GM12865 (cell line): ENCODE measurements at regions not wholly inside any gene's neighbourhood (a gene's known extent, or its start where the extent isn't known, plus 50 kb on each side); places are given as distances from the start of the nearest gene placed in this dataset.

Experiments
- DNase-seq: peaks from one replicate; pipeline ENCODE4 v3.0.0; 2010; ENCODE audit warnings: low read depth
- H3K4me3 ChIP-seq: 2 replicates; pipeline ENCODE4 v1.5.1; 2011; ENCODE audit warnings: mild to moderate bottlenecking, low read depth, low read length, control low read depth
- TF ChIP-seq, protein P1 (sequence below): IDR thresholded peaks from 2 replicates; pipeline ENCODE4 v1.5.1; 2011; ENCODE audit warnings: low read length, control low read depth, low read depth, inconsistent platforms; ENCODE audit not compliant: insufficient read depth; ENCODE audit errors: missing control alignments

- DNase-seq = no peak
- H3K4me3 ChIP-seq = no peak overlapping the region
- TF ChIP-seq, protein P1, sequence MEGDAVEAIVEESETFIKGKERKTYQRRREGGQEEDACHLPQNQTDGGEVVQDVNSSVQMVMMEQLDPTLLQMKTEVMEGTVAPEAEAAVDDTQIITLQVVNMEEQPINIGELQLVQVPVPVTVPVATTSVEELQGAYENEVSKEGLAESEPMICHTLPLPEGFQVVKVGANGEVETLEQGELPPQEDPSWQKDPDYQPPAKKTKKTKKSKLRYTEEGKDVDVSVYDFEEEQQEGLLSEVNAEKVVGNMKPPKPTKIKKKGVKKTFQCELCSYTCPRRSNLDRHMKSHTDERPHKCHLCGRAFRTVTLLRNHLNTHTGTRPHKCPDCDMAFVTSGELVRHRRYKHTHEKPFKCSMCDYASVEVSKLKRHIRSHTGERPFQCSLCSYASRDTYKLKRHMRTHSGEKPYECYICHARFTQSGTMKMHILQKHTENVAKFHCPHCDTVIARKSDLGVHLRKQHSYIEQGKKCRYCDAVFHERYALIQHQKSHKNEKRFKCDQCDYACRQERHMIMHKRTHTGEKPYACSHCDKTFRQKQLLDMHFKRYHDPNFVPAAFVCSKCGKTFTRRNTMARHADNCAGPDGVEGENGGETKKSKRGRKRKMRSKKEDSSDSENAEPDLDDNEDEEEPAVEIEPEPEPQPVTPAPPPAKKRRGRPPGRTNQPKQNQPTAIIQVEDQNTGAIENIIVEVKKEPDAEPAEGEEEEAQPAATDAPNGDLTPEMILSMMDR = no peak
Measured at GRCh38 chr3:190194506-190194905, 73.8 kb upstream of the P3H2 start.

GRCh38 chr3:190193210-190193609 lies 72.5 kb upstream of the P3H2 start:
- no peak for DNase-seq
- TF ChIP-seq, protein P1 = no peak
- H3K4me3 ChIP-seq = no peak overlapping the region

DNA sequence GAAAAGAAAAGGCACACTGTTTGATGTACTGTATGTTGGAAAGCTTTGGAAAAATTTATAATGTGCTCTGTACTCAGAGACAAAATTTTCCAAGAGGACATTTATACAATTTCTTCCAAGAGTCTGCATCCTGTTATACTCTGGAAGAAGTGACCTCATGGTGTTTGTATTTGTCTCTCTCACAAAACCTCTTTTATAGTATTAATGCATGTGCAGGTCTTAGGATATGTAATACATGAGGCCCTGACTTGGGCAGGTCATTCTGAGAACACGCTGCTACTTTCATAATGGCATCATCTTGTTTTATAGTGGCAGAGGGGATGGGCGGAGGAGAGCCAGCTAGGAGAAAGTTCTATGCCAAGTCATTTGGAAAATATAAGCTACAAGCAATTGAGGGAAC lies 72.0 kb upstream of the P3H2 start:
- no peak for DNase-seq
- TF ChIP-seq, protein P1 = no peak
- no peak overlapping the region for H3K4me3 ChIP-seq

GRCh38 chr3:190192087-190192486 lies 71.4 kb upstream of the P3H2 start:
- no peak for DNase-seq
- no peak overlapping the region for H3K4me3 ChIP-seq
- TF ChIP-seq, protein P1 = no peak

- no peak overlapping the region for H3K4me3 ChIP-seq
- TF ChIP-seq, protein P1 = no peak
- no peak for DNase-seq
Measured at GRCh38 chr3:190188197-190188596, 67.5 kb upstream of the P3H2 start.

DNA sequence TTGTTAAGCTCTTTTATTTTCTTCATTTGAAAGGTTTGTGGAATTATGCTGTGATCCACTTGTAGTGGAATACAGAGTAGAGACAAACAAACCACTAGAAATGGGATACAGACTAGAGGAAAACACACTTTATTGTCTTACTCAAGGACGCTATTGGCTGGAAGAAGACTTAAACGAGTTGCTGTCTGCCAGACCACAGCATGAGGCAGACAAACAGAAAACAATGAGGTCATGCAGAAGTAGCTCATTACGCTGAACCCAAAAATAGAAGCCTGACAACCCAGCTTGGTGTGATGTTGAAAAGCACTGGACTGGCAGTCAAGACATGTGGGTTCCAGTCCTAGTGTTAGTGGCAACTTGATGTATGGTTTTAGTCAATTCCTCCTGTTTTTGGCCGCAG lies 62.4 kb upstream of the P3H2 start:
- TF ChIP-seq, protein P1 = no peak
- no peak overlapping the region for H3K4me3 ChIP-seq
- DNase-seq = peak; percentile 76

GRCh38 chr3:190182418-190183043 lies 61.8 kb upstream of the P3H2 start:
- DNase-seq = no peak
- H3K4me3 ChIP-seq = no peak overlapping the region
- TF ChIP-seq, protein P1 = no peak
